GM12878 (cell line): ENCODE measurements at regions not wholly inside any gene's neighbourhood (a gene's known extent, or its start where the extent isn't known, plus 50 kb on each side); places are given as distances from the start of the nearest gene placed in this dataset.

ENCODE experiments used
- ATAC-seq: fragments of 200-7000 bp; cut with Tn5 transposase; 3 replicates; pipeline ENCODE4 v1.9.1; 2020; ENCODE audit warnings: mild to moderate bottlenecking, moderate library complexity
- BruUV-seq: library from RNA; stranded (reverse); fragments of 400-500 nt; replicated peaks from 2 replicates; lab custom pipeline; 2021; lab: Mats Ljungman, UMichigan
- CTCF ChIA-PET: fragments of 300-600 bp; sonication (Branson Sonifier 250); formaldehyde crosslinking; extraction: SDS; loops from one replicate; lab custom pipeline; 2021; ENCODE audit warnings: inconsistent platforms; lab: Yijun Ruan, JAX
- POLR2A ChIA-PET: fragments of 350-600 bp; formaldehyde crosslinking; extraction: SDS; loops from one replicate; lab custom pipeline; 2021; ENCODE audit warnings: inconsistent platforms; lab: Charles Lee
- RAD21 ChIA-PET: fragments of 300-600 bp; sonication (Branson Sonifier 250); formaldehyde crosslinking; loops from one replicate; lab custom pipeline; 2023; ENCODE audit warnings: antibody characterized with exemption; ENCODE audit not compliant: unreplicated experiment; lab: Charles Lee
- SMC1A ChIA-PET: fragments of 300-600 bp; sonication (Branson Sonifier 250); formaldehyde crosslinking; loops from one replicate; lab custom pipeline; 2023; ENCODE audit not compliant: unreplicated experiment, uncharacterized antibody; lab: Charles Lee
- DNase-seq: peaks from one replicate; pipeline ENCODE4 v3.0.0-alpha.2; 2011; ENCODE audit warnings: low read depth, low spot score
- FAIRE-seq: peaks from 3 replicates; lab custom pipeline; 2011; peaks lifted over from hg19 to GRCh38; lab: Jason Lieb, UNC
- H2AFZ ChIP-seq: 2 replicates; pipeline ENCODE4 v1.6.0; 2011; ENCODE audit warnings: low read depth, low read length, control low read depth; ENCODE audit not compliant: control insufficient read depth
- H3K27ac ChIP-seq: 2 replicates; pipeline ENCODE4 v1.5.1; 2011; ENCODE audit warnings: control low read depth; ENCODE audit not compliant: control insufficient read depth, insufficient read depth
- H3K27me3 ChIP-seq, 2 experiments: replicated peaks in 1 of 2; 2 replicates each; pipeline versions ENCODE4 v1.6.0 to v1.6.1; 2011; ENCODE audit warnings: low read length in 1 of 2; ENCODE audit not compliant: control insufficient read depth in 2 of 2, insufficient read depth in 2 of 2
- H3K36me3 ChIP-seq, 2 experiments: 2 replicates each; pipeline ENCODE4 v1.5.1; 2011; ENCODE audit warnings: low read length in 1 of 2; ENCODE audit not compliant: control insufficient read depth in 2 of 2, insufficient read depth in 2 of 2
- H3K4me1 ChIP-seq: 2 replicates; pipeline ENCODE4 v1.6.1; 2011; ENCODE audit warnings: mild to moderate bottlenecking, low read length, moderate library complexity, mixed read lengths; ENCODE audit not compliant: control insufficient read depth, insufficient read depth
- H3K4me2 ChIP-seq: 2 replicates; pipeline ENCODE4 v1.6.0; 2011; ENCODE audit warnings: control low read depth; ENCODE audit not compliant: control insufficient read depth, insufficient read depth
- H3K4me3 ChIP-seq: fragments of 200-600 bp; sonication (generic); 2 replicates; pipeline ENCODE4 v1.5.1; 2016
- H3K79me2 ChIP-seq: 2 replicates; pipeline ENCODE4 v1.6.0; 2011; ENCODE audit warnings: low read length; ENCODE audit not compliant: control insufficient read depth, insufficient read depth
- H3K9ac ChIP-seq: 2 replicates; pipeline ENCODE4 v1.8.0; 2011; ENCODE audit warnings: low read length, control low read depth, mixed read lengths; ENCODE audit not compliant: control insufficient read depth, insufficient read depth
- H3K9me3 ChIP-seq: replicated peaks from 3 replicates; pipeline ENCODE4 v1.5.1; 2011; ENCODE audit warnings: mild to moderate bottlenecking, low read length; ENCODE audit not compliant: control insufficient read depth, insufficient read depth
- H4K20me1 ChIP-seq: 2 replicates; pipeline ENCODE4 v1.6.0; 2011; ENCODE audit not compliant: control insufficient read depth, insufficient read depth
- GABPA ChIP-seq: IDR thresholded peaks from 2 replicates; pipeline ENCODE4 v1.6.1; 2014; ENCODE audit warnings: antibody characterized with exemption, low read depth, mild to moderate bottlenecking, inconsistent platforms
- HDGF ChIP-seq: fragments of 450-650 bp; IDR thresholded peaks from 2 replicates; pipeline ENCODE4 v1.6.1; 2016; ENCODE audit warnings: antibody characterized with exemption
- MXI1 ChIP-seq: fragments of 150-350 bp; IDR thresholded peaks from 2 replicates; pipeline ENCODE4 v1.6.1; 2011; ENCODE audit warnings: low read depth, mild to moderate bottlenecking, inconsistent platforms, low read length, improper control_type of control experiment
- NRF1 ChIP-seq: conservative IDR thresholded peaks from 2 replicates; pipeline ENCODE4 v1.6.1; 2011; ENCODE audit warnings: mild to moderate bottlenecking, low read depth, low read length, improper control_type of control experiment
- PKNOX1 ChIP-seq: fragments of 450-650 bp; IDR thresholded peaks from 2 replicates; pipeline ENCODE4 v1.6.1; 2016; ENCODE audit warnings: mild to moderate bottlenecking
- PML ChIP-seq: IDR thresholded peaks from 2 replicates; pipeline ENCODE4 v1.6.1; 2012; ENCODE audit warnings: low read length, inconsistent platforms
- RUNX3 ChIP-seq: IDR thresholded peaks from 2 replicates; pipeline ENCODE4 v1.6.1; 2012; ENCODE audit warnings: low read length, inconsistent platforms
- SIX5 ChIP-seq: IDR thresholded peaks from 2 replicates; pipeline ENCODE4 v1.6.1; 2011; ENCODE audit warnings: mild to moderate bottlenecking, low read depth, low read length, moderate library complexity; ENCODE audit not compliant: severe bottlenecking
- WGBS: methylation state at CpG from one replicate; pipeline ENCODE4 v1.1.6; 2016; ENCODE audit warnings: low lambda C conversion rate; ENCODE audit not compliant: insufficient replicate concordance, insufficient coverage; ENCODE audit errors: missing lambda C conversion rate; 5-methylcytosine and 5-hydroxymethylcytosine counted together
- in situ Hi-C: fragments of 300-500 bp; cut with MboI; formaldehyde crosslinking; loops from 9 replicates; pipeline ENCODE4 v1.14.3; 2018; ENCODE audit warnings: mixed read lengths
- intact Hi-C: fragments of 100-400 bp; cut with micrococcal nuclease; formaldehyde crosslinking; loops from one replicate; pipeline ENCODE4 v1.14.2; 2022; ENCODE audit not compliant: unreplicated experiment
- TF ChIP-seq, protein P1 (sequence below): IDR thresholded peaks from 2 replicates; pipeline ENCODE4 v1.6.1; 2011; ENCODE audit warnings: mild to moderate bottlenecking, low read depth, low read length, moderate library complexity; ENCODE audit not compliant: insufficient replicate concordance
- TF ChIP-seq, protein P2 (sequence below): IDR thresholded peaks from 2 replicates; pipeline ENCODE4 v1.6.1; 2012; ENCODE audit warnings: low read depth, low read length, improper control_type of control experiment

DNA sequence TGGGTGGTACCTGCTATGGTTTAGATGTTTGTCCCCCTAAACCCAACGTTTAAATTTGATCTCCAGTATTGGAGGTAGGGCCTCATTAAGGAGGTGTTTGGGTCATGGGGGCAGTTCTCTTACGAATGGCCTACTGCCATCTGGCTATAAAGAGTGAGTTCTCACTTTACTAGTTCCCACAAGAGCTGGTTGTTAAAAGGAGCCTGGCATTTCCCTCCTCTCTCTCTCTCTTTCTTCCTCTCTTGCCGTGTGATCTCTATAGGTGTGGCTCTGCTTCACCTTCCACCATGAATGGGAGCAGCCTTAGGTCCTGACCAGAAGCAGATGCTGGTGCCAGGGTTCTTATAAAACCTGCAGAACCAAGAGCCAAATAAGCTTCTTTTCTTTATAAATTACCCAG is 193.2 kb upstream of the CDH6 start:
- FAIRE-seq: no peak
- ChIA-PET RAD21 (no interaction called here), POLR2A (no interaction called here), SMC1A (no interaction called here), CTCF (no interaction called here)
- Histone ChIP-seq H3K4me2 (no peak overlapping the region), H4K20me1 (no peaks in the 10 kb centered on the region), H2AFZ (no peak overlapping the region), H3K36me3 (no peaks in the 10 kb centered on the region), H3K27ac (no peak overlapping the region), H3K79me2 (no peaks in the 10 kb centered on the region), H3K4me1 (no peaks in the 10 kb centered on the region), H3K27me3 (no peaks in the 10 kb centered on the region), H3K9ac (no peak overlapping the region), H3K4me3 (no peak overlapping the region), H3K9me3 (no peaks in the 10 kb centered on the region)
- in situ Hi-C loops: no loop called here
- BruUV-seq: no TSS peak
- ATAC-seq: no peak
- DNase-seq: no peak
- WGBS: 0% methylated on average over 3 of the region's 3 CpGs
- TF ChIP-seq RUNX3 (no peak), GABPA (no peak), PML (no peak), NRF1 (no peak), MXI1 (no peak), SIX5 (no peak), PKNOX1 (no peak), HDGF (no peak)
- TF ChIP-seq, protein P1, sequence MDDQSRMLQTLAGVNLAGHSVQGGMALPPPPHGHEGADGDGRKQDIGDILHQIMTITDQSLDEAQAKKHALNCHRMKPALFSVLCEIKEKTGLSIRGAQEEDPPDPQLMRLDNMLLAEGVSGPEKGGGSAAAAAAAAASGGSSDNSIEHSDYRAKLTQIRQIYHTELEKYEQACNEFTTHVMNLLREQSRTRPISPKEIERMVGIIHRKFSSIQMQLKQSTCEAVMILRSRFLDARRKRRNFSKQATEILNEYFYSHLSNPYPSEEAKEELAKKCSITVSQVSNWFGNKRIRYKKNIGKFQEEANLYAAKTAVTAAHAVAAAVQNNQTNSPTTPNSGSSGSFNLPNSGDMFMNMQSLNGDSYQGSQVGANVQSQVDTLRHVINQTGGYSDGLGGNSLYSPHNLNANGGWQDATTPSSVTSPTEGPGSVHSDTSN: no peak
- TF ChIP-seq, protein P2, sequence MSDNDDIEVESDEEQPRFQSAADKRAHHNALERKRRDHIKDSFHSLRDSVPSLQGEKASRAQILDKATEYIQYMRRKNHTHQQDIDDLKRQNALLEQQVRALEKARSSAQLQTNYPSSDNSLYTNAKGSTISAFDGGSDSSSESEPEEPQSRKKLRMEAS: no peak
- intact Hi-C loops: no loop called here
